ENCODE measurements at regions not wholly inside any gene's neighbourhood (a gene's known extent, or its start where the extent isn't known, plus 50 kb on each side); places are given as distances from the start of the nearest gene placed in this dataset.

DNA sequence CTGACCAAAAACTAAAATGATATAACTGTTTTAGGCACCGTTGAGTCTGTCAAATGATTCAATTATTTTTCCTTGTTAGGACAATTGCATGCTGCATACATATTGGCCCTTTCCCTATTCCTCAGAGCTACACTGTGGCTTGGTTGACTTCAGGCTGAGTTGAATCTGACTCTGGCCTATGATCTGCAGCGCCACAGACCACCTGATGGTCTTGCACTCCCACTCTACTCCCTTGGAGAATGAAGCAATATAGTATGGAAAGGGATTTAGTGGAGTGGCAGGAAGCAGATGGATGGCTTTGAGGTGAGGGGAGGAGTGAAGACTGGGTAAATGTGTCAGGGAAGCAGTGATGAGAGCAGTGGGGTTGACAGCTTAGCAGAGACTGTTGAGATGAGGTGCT is 579.0 kb upstream of the STXBP6 start:
- intact Hi-C loops (cut with DNase I): no loop called here
- TF ChIP-seq, protein P1, sequence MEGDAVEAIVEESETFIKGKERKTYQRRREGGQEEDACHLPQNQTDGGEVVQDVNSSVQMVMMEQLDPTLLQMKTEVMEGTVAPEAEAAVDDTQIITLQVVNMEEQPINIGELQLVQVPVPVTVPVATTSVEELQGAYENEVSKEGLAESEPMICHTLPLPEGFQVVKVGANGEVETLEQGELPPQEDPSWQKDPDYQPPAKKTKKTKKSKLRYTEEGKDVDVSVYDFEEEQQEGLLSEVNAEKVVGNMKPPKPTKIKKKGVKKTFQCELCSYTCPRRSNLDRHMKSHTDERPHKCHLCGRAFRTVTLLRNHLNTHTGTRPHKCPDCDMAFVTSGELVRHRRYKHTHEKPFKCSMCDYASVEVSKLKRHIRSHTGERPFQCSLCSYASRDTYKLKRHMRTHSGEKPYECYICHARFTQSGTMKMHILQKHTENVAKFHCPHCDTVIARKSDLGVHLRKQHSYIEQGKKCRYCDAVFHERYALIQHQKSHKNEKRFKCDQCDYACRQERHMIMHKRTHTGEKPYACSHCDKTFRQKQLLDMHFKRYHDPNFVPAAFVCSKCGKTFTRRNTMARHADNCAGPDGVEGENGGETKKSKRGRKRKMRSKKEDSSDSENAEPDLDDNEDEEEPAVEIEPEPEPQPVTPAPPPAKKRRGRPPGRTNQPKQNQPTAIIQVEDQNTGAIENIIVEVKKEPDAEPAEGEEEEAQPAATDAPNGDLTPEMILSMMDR (IDR thresholded peaks at IDR 0.05): no peak
- Histone ChIP-seq H3K36me3 (no peaks in the 10 kb centered on the region), H3K27ac (no peak overlapping the region), H3K4me3 (no peak overlapping the region), H3K27me3 (no peaks in the 10 kb centered on the region), H3K4me1 (no peaks in the 10 kb centered on the region), H3K9me3 (no peaks in the 10 kb centered on the region)
- no peak for ATAC-seq
- no peak for DNase-seq

- H3K4me1 ChIP-seq: no peaks in the 10 kb centered on the region
- no peak for DNase-seq
- TF ChIP-seq, protein P1 (IDR thresholded peaks at IDR 0.05): no peak
- H3K27me3 ChIP-seq: no peaks in the 10 kb centered on the region
- no peaks in the 10 kb centered on the region for H3K36me3 ChIP-seq
- no peak for ATAC-seq
- no peak overlapping the region for H3K4me3 ChIP-seq
- intact Hi-C loops (cut with DNase I): no loop called here
- no peaks in the 10 kb centered on the region for H3K9me3 ChIP-seq
- no peak overlapping the region for H3K27ac ChIP-seq
Observed at GRCh38 chr14:25628390-25628789, 578.4 kb upstream of the STXBP6 start.

- ATAC-seq: no peak
- intact Hi-C loops (cut with DNase I): no loop called here
Observed at GRCh38 chr14:25626986-25627385, 577.0 kb upstream of the STXBP6 start.

GRCh38 chr14:25622763-25623162 is 572.8 kb upstream of the STXBP6 start:
- Histone ChIP-seq H3K36me3 (no peaks in the 10 kb centered on the region), H3K4me3 (no peak overlapping the region), H3K27ac (no peak overlapping the region), H3K4me1 (no peaks in the 10 kb centered on the region), H3K27me3 (no peaks in the 10 kb centered on the region), H3K9me3 (peaks cover 0 to 4% of the 10 kb centered on the region in 2 donors)
- intact Hi-C loops (cut with DNase I): no loop called here
- ATAC-seq (no peak), DNase-seq (no peak)
- TF ChIP-seq, protein P1 (IDR thresholded peaks at IDR 0.05): no peak

More at GRCh38 chr14:25626986-25627385, 577.0 kb upstream of the STXBP6 start:
- DNase-seq: peak in 2 of 4 donors; percentile 19 to 38
- Histone ChIP-seq H3K9me3 (no peaks in the 10 kb centered on the region), H3K4me1 (no peaks in the 10 kb centered on the region), H3K4me3 (no peak overlapping the region), H3K27me3 (no peaks in the 10 kb centered on the region), H3K27ac (no peak overlapping the region), H3K36me3 (no peaks in the 10 kb centered on the region)
- TF ChIP-seq, protein P1 (IDR thresholded peaks at IDR 0.05): no peak

DNA sequence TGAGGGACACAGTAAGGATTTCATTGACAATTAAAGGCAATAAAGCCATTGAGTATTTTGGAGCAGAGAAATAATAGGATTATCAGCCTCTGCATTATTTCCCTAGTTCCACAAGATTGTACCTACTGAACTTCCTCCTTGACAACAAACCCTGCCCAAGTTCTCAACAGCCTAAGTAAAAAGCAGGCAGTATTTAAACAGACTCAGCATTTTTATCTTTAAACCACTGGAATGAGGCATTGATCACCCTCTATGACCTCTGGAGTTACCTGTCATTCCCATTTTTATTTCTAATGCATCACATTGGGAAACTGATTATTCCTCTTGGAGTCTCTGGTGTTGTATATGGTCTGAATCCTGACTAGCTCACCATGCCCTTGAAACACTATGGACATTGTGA is 570.6 kb upstream of the STXBP6 start:
- H3K4me3 ChIP-seq: no peak overlapping the region
- no peak overlapping the region for H3K27ac ChIP-seq
- TF ChIP-seq, protein P1 (IDR thresholded peaks at IDR 0.05): no peak
- no peaks in the 10 kb centered on the region for H3K36me3 ChIP-seq
- intact Hi-C loops (cut with DNase I): no loop called here
- no peaks in the 10 kb centered on the region for H3K27me3 ChIP-seq
- no peaks in the 10 kb centered on the region for H3K4me1 ChIP-seq
- DNase-seq: no peak
- no peak for ATAC-seq
- H3K9me3 ChIP-seq: peaks cover 0 to 22% of the 10 kb centered on the region in 2 donors

All from left lung (tissue), 4 donors.